Spleen (tissue), 11 donors: ENCODE measurements at regions not wholly inside any gene's neighbourhood (a gene's known extent, or its start where the extent isn't known, plus 50 kb on each side); places are given as distances from the start of the nearest gene placed in this dataset.

Experiments
- DNase-seq: peaks from one replicate; pipeline ENCODE4 v3.0.0-alpha.2; 2020
- H3K27ac ChIP-seq, 8 donors: fragments of 200-600 bp; sonication (generic) in 7 of 8; 1 replicate in 4 of 8; 2 replicates in 4 of 8; pipeline versions ENCODE4 v1.5.0 to v1.8.0; 2016 to 2021; ENCODE audit warnings: inconsistent platforms in 4 of 8, mild to moderate bottlenecking in 4 of 8, moderate library complexity in 1 of 8
- H3K27me3 ChIP-seq, 7 donors: fragments of 200-600 bp; sonication (generic) in 6 of 7; replicated peaks in 1 of 7; 1 replicate in 4 of 7; 2 replicates in 3 of 7; pipeline versions ENCODE4 v1.5.0 to v1.8.0; 2016 to 2021; ENCODE audit warnings: inconsistent platforms in 3 of 7, mild to moderate bottlenecking in 1 of 7
- H3K36me3 ChIP-seq, 6 donors: fragments of 200-600 bp; sonication (generic) in 5 of 6; 1 replicate in 4 of 6; 2 replicates in 2 of 6; pipeline versions ENCODE4 v1.5.0 to v1.8.0; 2016 to 2021; ENCODE audit warnings: inconsistent platforms in 2 of 6
- H3K4me1 ChIP-seq, 6 donors: fragments of 200-600 bp; sonication (generic) in 5 of 6; 1 replicate in 3 of 6; 2 replicates in 3 of 6; pipeline versions ENCODE4 v1.5.0 to v1.8.0; 2016 to 2021; ENCODE audit warnings: inconsistent platforms in 3 of 6
- H3K4me3 ChIP-seq, 8 donors: fragments of 200-600 bp; sonication (generic) in 7 of 8; 1 replicate in 4 of 8; 2 replicates in 4 of 8; pipeline versions ENCODE4 v1.5.0 to v1.8.0; 2016 to 2021; ENCODE audit warnings: inconsistent platforms in 4 of 8, mild to moderate bottlenecking in 4 of 8, moderate library complexity in 2 of 8
- H3K9me3 ChIP-seq, 8 donors: fragments of 200-600 bp; sonication (generic) in 7 of 8; 1 replicate in 4 of 8; 2 replicates in 4 of 8; pipeline versions ENCODE4 v1.5.0 to v1.8.0; 2016 to 2021; ENCODE audit warnings: inconsistent platforms in 4 of 8
- POLR2A ChIP-seq, 3 donors: fragments of 450-650 bp; IDR thresholded peaks; one replicate each; pipeline ENCODE4 v1.5.1; 2017; ENCODE audit warnings: antibody characterized with exemption in 3 of 3, mild to moderate bottlenecking in 1 of 3
- POLR2AphosphoS5 ChIP-seq, 3 donors: sonication (generic); formaldehyde crosslinking; IDR thresholded peaks; one replicate each; pipeline ENCODE4 v1.5.1; 2017; ENCODE audit warnings: antibody characterized with exemption in 3 of 3
- WGBS, 5 donors: extraction: QIAGEN DNeasy Blood & Tissue Kit in 3 of 5; methylation state at CpG; one replicate each; pipeline versions ENCODE4 v1.1.5 to v1.1.7; 2013 to 2018; 5-methylcytosine and 5-hydroxymethylcytosine counted together
- intact Hi-C: fragments of 100-400 bp; cut with DNase I; formaldehyde crosslinking; loops from one replicate; pipeline ENCODE4 v1.15.0; 2023; ENCODE audit warnings: low total_unique reads
- TF ChIP-seq, protein P1 (sequence below), 11 experiments: fragments of 200-600 bp in 7 of 11; fragments of 450-650 bp in 4 of 11; sonication (generic) in 4 of 11; IDR thresholded peaks in 8 of 11; conservative IDR thresholded peaks in 3 of 11; 1 replicate in 7 of 11; 2 replicates in 4 of 11; pipeline versions ENCODE4 v1.4.0 to v1.8.0; 2016 to 2021; ENCODE audit warnings: antibody characterized with exemption in 11 of 11, inconsistent platforms in 4 of 11, mild to moderate bottlenecking in 1 of 11
- donor health status: healthy with polysubstance abuse.
- donor health status: DM: no; HTN: no; CAD: no; lungs with moderate emphysema.
- donor health status: DM: no; HTN: no; CAD: no.
- donor health status: Bipolar disorder and iron deficiency.
- donor health status: healthy.
- donor health status: DM: no; HTN: no; CAD: no.
- donor health status: DM: yes; HTN: yes; CAD: no.

DNA sequence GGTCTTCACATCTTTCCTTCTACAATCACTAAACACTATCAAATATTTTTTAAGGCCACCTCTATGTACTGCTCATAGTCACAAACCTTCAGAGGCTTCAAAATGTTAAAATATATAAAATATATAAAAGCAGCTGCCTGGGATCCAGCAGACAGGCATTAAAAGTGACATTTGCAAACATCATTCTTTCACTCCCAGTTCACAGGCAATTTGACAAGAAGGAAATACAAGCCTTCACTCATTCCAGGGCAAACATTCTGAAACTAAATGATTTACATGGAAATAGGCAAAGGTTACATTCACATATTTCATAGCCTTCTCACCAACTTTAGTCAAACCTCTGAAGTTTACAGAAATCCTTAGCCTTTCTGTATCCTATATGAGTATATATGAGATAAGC lies 266.3 kb downstream of the TBL1XR1 start:
- Histone ChIP-seq H3K9me3 (no peaks in the 10 kb centered on the region), H3K36me3 (no peaks in the 10 kb centered on the region), H3K27ac (no peak overlapping the region), H3K4me1 (no peaks in the 10 kb centered on the region), H3K4me3 (no peak overlapping the region), H3K27me3 (no peaks in the 10 kb centered on the region)
- intact Hi-C loops = no loop called here
- TF ChIP-seq POLR2AphosphoS5 (IDR thresholded peaks at IDR 0.05) (no peak), POLR2A (IDR thresholded peaks at IDR 0.05) (no peak)
- TF ChIP-seq, protein P1, sequence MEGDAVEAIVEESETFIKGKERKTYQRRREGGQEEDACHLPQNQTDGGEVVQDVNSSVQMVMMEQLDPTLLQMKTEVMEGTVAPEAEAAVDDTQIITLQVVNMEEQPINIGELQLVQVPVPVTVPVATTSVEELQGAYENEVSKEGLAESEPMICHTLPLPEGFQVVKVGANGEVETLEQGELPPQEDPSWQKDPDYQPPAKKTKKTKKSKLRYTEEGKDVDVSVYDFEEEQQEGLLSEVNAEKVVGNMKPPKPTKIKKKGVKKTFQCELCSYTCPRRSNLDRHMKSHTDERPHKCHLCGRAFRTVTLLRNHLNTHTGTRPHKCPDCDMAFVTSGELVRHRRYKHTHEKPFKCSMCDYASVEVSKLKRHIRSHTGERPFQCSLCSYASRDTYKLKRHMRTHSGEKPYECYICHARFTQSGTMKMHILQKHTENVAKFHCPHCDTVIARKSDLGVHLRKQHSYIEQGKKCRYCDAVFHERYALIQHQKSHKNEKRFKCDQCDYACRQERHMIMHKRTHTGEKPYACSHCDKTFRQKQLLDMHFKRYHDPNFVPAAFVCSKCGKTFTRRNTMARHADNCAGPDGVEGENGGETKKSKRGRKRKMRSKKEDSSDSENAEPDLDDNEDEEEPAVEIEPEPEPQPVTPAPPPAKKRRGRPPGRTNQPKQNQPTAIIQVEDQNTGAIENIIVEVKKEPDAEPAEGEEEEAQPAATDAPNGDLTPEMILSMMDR (IDR thresholded peaks at IDR 0.05 in 8 of 11, conservative IDR thresholded peaks at IDR 0.05 in 3 of 11) = no peak
- DNase-seq = no peak

GRCh38 chr3:176928582-176928931 lies 268.7 kb downstream of the TBL1XR1 start:
- Histone ChIP-seq H3K9me3 (no peaks in the 10 kb centered on the region), H3K4me3 (no peak overlapping the region), H3K4me1 (no peaks in the 10 kb centered on the region), H3K36me3 (no peaks in the 10 kb centered on the region), H3K27ac (no peak overlapping the region), H3K27me3 (no peaks in the 10 kb centered on the region)
- no peak for TF ChIP-seq POLR2AphosphoS5 (IDR thresholded peaks at IDR 0.05)
- TF ChIP-seq, protein P1 (IDR thresholded peaks at IDR 0.05 in 8 of 11, conservative IDR thresholded peaks at IDR 0.05 in 3 of 11) = no peak
- TF ChIP-seq POLR2A (IDR thresholded peaks at IDR 0.05) = no peak
- no peak for DNase-seq
- intact Hi-C loops = no loop called here
- 74 to 87% (median 81%) methylated on average over 1 of the region's 1 CpG for WGBS, 5 donors

- Histone ChIP-seq H3K4me3 (no peak overlapping the region), H3K4me1 (no peaks in the 10 kb centered on the region), H3K36me3 (no peaks in the 10 kb centered on the region), H3K27ac (no peak overlapping the region), H3K27me3 (no peaks in the 10 kb centered on the region), H3K9me3 (no peaks in the 10 kb centered on the region)
- 83 to 90% (median 87%) methylated on average over 3 of the region's 3 CpGs for WGBS, 5 donors
- TF ChIP-seq, protein P1 (IDR thresholded peaks at IDR 0.05 in 8 of 11, conservative IDR thresholded peaks at IDR 0.05 in 3 of 11) = no peak
- TF ChIP-seq POLR2A (IDR thresholded peaks at IDR 0.05) (no peak), POLR2AphosphoS5 (IDR thresholded peaks at IDR 0.05) (no peak)
- no peak for DNase-seq
- intact Hi-C loops = no loop called here
These were observed 269.3 kb downstream of the TBL1XR1 start for GRCh38 chr3:176927706-176928581.

- H3K27ac ChIP-seq = no peak overlapping the region
- intact Hi-C loops = no loop called here
- TF ChIP-seq, protein P1 (IDR thresholded peaks at IDR 0.05 in 8 of 11, conservative IDR thresholded peaks at IDR 0.05 in 3 of 11) = no peak
- TF ChIP-seq POLR2A (IDR thresholded peaks at IDR 0.05) (no peak), POLR2AphosphoS5 (IDR thresholded peaks at IDR 0.05) (no peak)
- H3K27me3 ChIP-seq = no peaks in the 10 kb centered on the region
- H3K9me3 ChIP-seq = no peaks in the 10 kb centered on the region
- H3K4me1 ChIP-seq = no peaks in the 10 kb centered on the region
- WGBS, 5 donors = 20 to 25% (median 23%) methylated on average over 3 of the region's 3 CpGs
- H3K36me3 ChIP-seq = no peaks in the 10 kb centered on the region
- no peak overlapping the region for H3K4me3 ChIP-seq
- DNase-seq = no peak
These were observed 270.0 kb downstream of the TBL1XR1 start for GRCh38 chr3:176927280-176927679.
